A673 (cell line): ENCODE measurements at regions not wholly inside any gene's neighbourhood (a gene's known extent, or its start where the extent isn't known, plus 50 kb on each side); places are given as distances from the start of the nearest gene placed in this dataset.

ENCODE experiments used
- BruUV-seq: library from RNA; stranded (reverse); fragments of 400-500 nt; replicated peaks from 2 replicates; lab custom pipeline; 2021; lab: Mats Ljungman, UMichigan
- CTCF ChIA-PET: fragments of 300-600 bp; sonication (Branson Sonifier 250); formaldehyde crosslinking; loops from one replicate; lab custom pipeline; 2022; ENCODE audit warnings: antibody characterized with exemption; lab: Charles Lee
- POLR2A ChIA-PET: fragments of 300-600 bp; sonication (Branson Sonifier 250); formaldehyde crosslinking; loops from one replicate; lab custom pipeline; 2022; ENCODE audit warnings: antibody characterized with exemption; ENCODE audit not compliant: low non-redundant PET; lab: Charles Lee
- DNase-seq: peaks from one replicate; pipeline ENCODE4 v3.0.0-alpha.2; 2015; ENCODE audit warnings: low spot score
- H3K27ac ChIP-seq: fragments of 200-600 bp; sonication (generic); 2 replicates; pipeline ENCODE4 v1.5.1; 2016; ENCODE audit warnings: mixed run types, low read depth, mild to moderate bottlenecking, mixed read lengths, antibody characterized with exemption, low read length; ENCODE audit not compliant: poor library complexity, severe bottlenecking
- H3K27me3 ChIP-seq: fragments of 200-600 bp; sonication (generic); replicated peaks from 2 replicates; pipeline ENCODE4 v1.6.1; 2017; ENCODE audit warnings: mixed run types, low read depth, mild to moderate bottlenecking, mixed read lengths, antibody characterized with exemption, low read length; ENCODE audit not compliant: insufficient read depth, poor library complexity
- H3K36me3 ChIP-seq: fragments of 200-600 bp; sonication (generic); 2 replicates; pipeline ENCODE4 v1.6.1; 2016; ENCODE audit warnings: mixed run types, mild to moderate bottlenecking, mixed read lengths, antibody characterized with exemption, low read length; ENCODE audit not compliant: insufficient read depth, poor library complexity, severe bottlenecking
- H3K4me1 ChIP-seq: fragments of 200-600 bp; sonication (generic); 2 replicates; pipeline ENCODE4 v1.6.1; 2017; ENCODE audit warnings: mixed run types, mild to moderate bottlenecking, mixed read lengths, antibody characterized with exemption, low read length; ENCODE audit not compliant: insufficient read depth, poor library complexity, severe bottlenecking
- H3K4me3 ChIP-seq: fragments of 200-600 bp; sonication (generic); 2 replicates; pipeline ENCODE4 v1.5.1; 2016; ENCODE audit warnings: low read depth, mixed run types, mild to moderate bottlenecking, mixed read lengths, low read length; ENCODE audit not compliant: poor library complexity, severe bottlenecking
- H3K9me3 ChIP-seq: fragments of 200-600 bp; sonication (generic); 2 replicates; pipeline ENCODE4 v1.6.1; 2016; ENCODE audit warnings: mixed run types, low read depth, mild to moderate bottlenecking, mixed read lengths, antibody characterized with exemption, low read length; ENCODE audit not compliant: poor library complexity, severe bottlenecking
- EZH2 ChIP-seq: fragments of 200-600 bp; sonication (generic); IDR thresholded peaks from 2 replicates; pipeline ENCODE4 v1.6.1; 2017; ENCODE audit warnings: borderline replicate concordance, low read depth, mild to moderate bottlenecking, mixed read lengths, antibody characterized with exemption, low read length; ENCODE audit not compliant: poor library complexity, severe bottlenecking
- intact Hi-C: fragments of 100-400 bp; cut with micrococcal nuclease; formaldehyde crosslinking; loops from one replicate; pipeline ENCODE4 v1.10.0; 2022; ENCODE audit not compliant: unreplicated experiment
- TF ChIP-seq, protein P1 (sequence below): fragments of 300-800, 200-600 bp; sonication (generic); conservative IDR thresholded peaks from 2 replicates; pipeline ENCODE4 v1.5.1; 2017; ENCODE audit warnings: low read depth, mild to moderate bottlenecking, antibody characterized with exemption, low read length, moderate library complexity, mixed read lengths

DNA sequence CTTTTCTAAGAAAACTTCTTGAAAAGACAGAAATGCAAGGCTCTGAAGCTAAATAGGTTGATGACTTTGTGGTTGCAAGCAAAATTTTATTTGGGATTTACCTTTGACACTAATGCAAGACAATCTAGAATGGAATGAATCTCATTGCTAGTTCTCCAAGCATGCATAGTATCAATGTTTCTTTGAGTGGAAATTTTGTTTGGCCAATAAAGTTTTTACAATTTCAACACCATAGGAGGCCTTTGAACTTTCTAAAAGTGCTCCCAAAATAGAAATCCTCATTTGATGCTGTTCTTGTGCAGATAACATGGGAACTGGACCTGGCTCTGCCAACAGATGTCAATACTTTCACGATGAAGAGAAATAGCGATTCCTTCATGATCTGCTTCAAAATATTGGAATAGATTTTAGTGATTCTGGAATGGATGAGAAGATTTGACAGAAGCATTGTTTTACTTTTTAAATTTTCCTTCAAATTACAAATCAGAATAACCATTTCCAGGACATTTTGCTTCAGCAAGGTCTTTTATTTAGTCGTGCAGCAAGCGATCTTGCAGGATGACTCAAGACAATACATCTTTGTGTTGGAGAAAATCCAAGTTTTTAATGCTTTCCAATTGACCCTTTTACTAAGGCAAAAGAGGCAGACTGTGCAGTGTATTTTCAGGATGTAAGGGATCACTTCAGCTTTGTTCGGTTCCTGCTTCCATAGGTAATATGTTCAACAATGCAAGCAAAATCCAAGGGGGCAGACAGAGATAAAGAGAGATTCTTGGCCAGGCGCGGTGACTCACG is 51.7 kb upstream of the OTUD4 start:
- CTCF ChIA-PET, result no interaction called here
- Histone ChIP-seq H3K27ac (no peak overlapping the region), H3K9me3 (no peaks in the 10 kb centered on the region), H3K27me3 (no peaks in the 10 kb centered on the region), H3K36me3 (no peaks in the 10 kb centered on the region), H3K4me1 (no peaks in the 10 kb centered on the region), H3K4me3 (no peak overlapping the region)
- TF ChIP-seq EZH2, result no peak
- TF ChIP-seq, protein P1, sequence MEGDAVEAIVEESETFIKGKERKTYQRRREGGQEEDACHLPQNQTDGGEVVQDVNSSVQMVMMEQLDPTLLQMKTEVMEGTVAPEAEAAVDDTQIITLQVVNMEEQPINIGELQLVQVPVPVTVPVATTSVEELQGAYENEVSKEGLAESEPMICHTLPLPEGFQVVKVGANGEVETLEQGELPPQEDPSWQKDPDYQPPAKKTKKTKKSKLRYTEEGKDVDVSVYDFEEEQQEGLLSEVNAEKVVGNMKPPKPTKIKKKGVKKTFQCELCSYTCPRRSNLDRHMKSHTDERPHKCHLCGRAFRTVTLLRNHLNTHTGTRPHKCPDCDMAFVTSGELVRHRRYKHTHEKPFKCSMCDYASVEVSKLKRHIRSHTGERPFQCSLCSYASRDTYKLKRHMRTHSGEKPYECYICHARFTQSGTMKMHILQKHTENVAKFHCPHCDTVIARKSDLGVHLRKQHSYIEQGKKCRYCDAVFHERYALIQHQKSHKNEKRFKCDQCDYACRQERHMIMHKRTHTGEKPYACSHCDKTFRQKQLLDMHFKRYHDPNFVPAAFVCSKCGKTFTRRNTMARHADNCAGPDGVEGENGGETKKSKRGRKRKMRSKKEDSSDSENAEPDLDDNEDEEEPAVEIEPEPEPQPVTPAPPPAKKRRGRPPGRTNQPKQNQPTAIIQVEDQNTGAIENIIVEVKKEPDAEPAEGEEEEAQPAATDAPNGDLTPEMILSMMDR, result no peak
- POLR2A ChIA-PET, result no interaction called here
- DNase-seq, result no peak
- BruUV-seq, result no TSS peak
- intact Hi-C loops, result no loop called here

DNA sequence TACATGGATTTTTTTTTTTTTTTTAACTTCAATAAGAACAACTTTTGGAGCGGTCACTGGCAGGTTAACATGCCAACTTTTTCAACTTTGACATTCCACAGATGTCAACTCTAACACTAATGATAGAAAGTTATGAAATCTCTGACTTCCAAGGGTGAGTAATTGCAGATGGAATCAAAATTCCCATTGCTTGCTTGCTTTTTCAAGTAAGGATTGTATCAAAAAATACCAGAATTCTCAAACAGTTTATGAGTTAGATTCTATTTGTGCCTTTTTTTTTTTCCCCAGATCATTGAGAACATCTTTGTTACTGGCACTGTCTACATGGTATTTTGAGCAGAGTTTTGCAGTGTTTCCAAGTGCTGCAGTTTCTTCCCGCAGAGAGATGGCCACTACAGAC is 50.3 kb upstream of the OTUD4 start:
- H3K27me3 ChIP-seq, result no peaks in the 10 kb centered on the region
- H3K27ac ChIP-seq, result no peak overlapping the region
- no TSS peak for BruUV-seq
- no peaks in the 10 kb centered on the region for H3K4me1 ChIP-seq
- no peaks in the 10 kb centered on the region for H3K9me3 ChIP-seq
- no peak for DNase-seq
- H3K4me3 ChIP-seq, result no peak overlapping the region
- no peaks in the 10 kb centered on the region for H3K36me3 ChIP-seq
- ChIA-PET CTCF (no interaction called here), POLR2A (no interaction called here)
- TF ChIP-seq, protein P1, result no peak
- TF ChIP-seq EZH2, result no peak
- intact Hi-C loops, result no loop called here
